Activated T-helper 17 cell treated with anti-CD3 and anti-CD28 coated beads, Interleukin-2, amount 50 U/mL, for 72 hours (primary cell): ENCODE measurements at regions not wholly inside any gene's neighbourhood (a gene's known extent, or its start where the extent isn't known, plus 50 kb on each side); places are given as distances from the start of the nearest gene placed in this dataset.
"Not testable (repeated sequence)": the region's sequence is repeated elsewhere in the genome, so short reads cannot be mapped to it uniquely, and the experiment has no call there.

Experiments used
- ATAC-seq: fragments of 150-1000 bp; cut with Tn5 transposase; replicated peaks from 2 replicates; pipeline ENCODE4 v1.10.0; 2021; ENCODE audit warnings: mild to moderate bottlenecking, moderate library complexity
- H3K27ac Mint-ChIP-seq: one replicate; pipeline ENCODE4 v1.8.0; 2022; ENCODE audit warnings: mixed read lengths
- H3K27me3 Mint-ChIP-seq: one replicate; pipeline ENCODE4 v1.8.0; 2022; ENCODE audit warnings: mixed read lengths
- H3K36me3 Mint-ChIP-seq: one replicate; pipeline ENCODE4 v1.8.0; 2022; ENCODE audit warnings: low read depth, mild to moderate bottlenecking, mixed read lengths
- H3K4me1 Mint-ChIP-seq: one replicate; pipeline ENCODE4 v1.8.0; 2022; ENCODE audit warnings: mixed read lengths
- H3K4me3 Mint-ChIP-seq: one replicate; pipeline ENCODE4 v1.8.0; 2022; ENCODE audit warnings: mild to moderate bottlenecking, mixed read lengths
- H3K9me3 Mint-ChIP-seq: one replicate; pipeline ENCODE4 v1.8.0; 2022; ENCODE audit warnings: mixed read lengths

GRCh38 chr14:30456296-30456695 is 102.7 kb upstream of the G2E3 start:
- ATAC-seq = no peak
- Mint-ChIP-seq H3K4me3 (no peak overlapping the region), H3K36me3 (no peaks in the 10 kb centered on the region), H3K27me3 (peaks cover 15% of the 10 kb centered on the region), H3K4me1 (no peaks in the 10 kb centered on the region), H3K27ac (no peak overlapping the region), H3K9me3 (no peaks in the 10 kb centered on the region)

GRCh38 chr14:30462358-30462757 is 96.6 kb upstream of the G2E3 start:
- no peaks in the 10 kb centered on the region for H3K36me3 Mint-ChIP-seq
- H3K4me1 Mint-ChIP-seq = no peaks in the 10 kb centered on the region
- peaks cover 20% of the 10 kb centered on the region for H3K27me3 Mint-ChIP-seq
- H3K9me3 Mint-ChIP-seq = no peaks in the 10 kb centered on the region
- H3K4me3 Mint-ChIP-seq = no peak overlapping the region
- ATAC-seq = no peak
- no peak overlapping the region for H3K27ac Mint-ChIP-seq

GRCh38 chr14:30464481-30464880 is 94.5 kb upstream of the G2E3 start:
- Mint-ChIP-seq H3K9me3 (no peaks in the 10 kb centered on the region), H3K27ac (no peak overlapping the region), H3K4me1 (no peaks in the 10 kb centered on the region), H3K36me3 (no peaks in the 10 kb centered on the region), H3K27me3 (peaks cover 15% of the 10 kb centered on the region), H3K4me3 (no peak overlapping the region)
- ATAC-seq = no peak

GRCh38 chr14:30468354-30468753 is 90.6 kb upstream of the G2E3 start:
- peaks cover 6% of the 10 kb centered on the region for H3K27me3 Mint-ChIP-seq
- no peaks in the 10 kb centered on the region for H3K9me3 Mint-ChIP-seq
- no peak for ATAC-seq
- no peaks in the 10 kb centered on the region for H3K4me1 Mint-ChIP-seq
- no peaks in the 10 kb centered on the region for H3K36me3 Mint-ChIP-seq
- H3K27ac Mint-ChIP-seq = no peak overlapping the region
- H3K4me3 Mint-ChIP-seq = no peak overlapping the region

- Mint-ChIP-seq H3K27ac (no peak overlapping the region), H3K4me3 (no peak overlapping the region), H3K4me1 (no peaks in the 10 kb centered on the region), H3K9me3 (no peaks in the 10 kb centered on the region), H3K27me3 (peaks cover 3% of the 10 kb centered on the region), H3K36me3 (no peaks in the 10 kb centered on the region)
- ATAC-seq = no peak
Measured at GRCh38 chr14:30471980-30472379, 87.0 kb upstream of the G2E3 start.

- H3K9me3 Mint-ChIP-seq, H3K27ac Mint-ChIP-seq, H3K27me3 Mint-ChIP-seq, ATAC-seq, H3K4me1 Mint-ChIP-seq, H3K4me3 Mint-ChIP-seq, H3K36me3 Mint-ChIP-seq: not testable (repeated sequence)
Measured at GRCh38 chr14:30473846-30474696, 84.9 kb upstream of the G2E3 start.

GRCh38 chr14:30482276-30482675 is 76.7 kb upstream of the G2E3 start:
- no peak for ATAC-seq
- Mint-ChIP-seq H3K4me1 (no peaks in the 10 kb centered on the region), H3K36me3 (no peaks in the 10 kb centered on the region), H3K27ac (no peak overlapping the region), H3K27me3 (peaks cover 18% of the 10 kb centered on the region), H3K4me3 (no peak overlapping the region), H3K9me3 (no peaks in the 10 kb centered on the region)

GRCh38 chr14:30484201-30484600 is 74.8 kb upstream of the G2E3 start:
- no peak for ATAC-seq
- H3K4me3 Mint-ChIP-seq = no peak overlapping the region
- H3K4me1 Mint-ChIP-seq = no peaks in the 10 kb centered on the region
- no peaks in the 10 kb centered on the region for H3K36me3 Mint-ChIP-seq
- no peak overlapping the region for H3K27ac Mint-ChIP-seq
- peaks cover 21% of the 10 kb centered on the region for H3K27me3 Mint-ChIP-seq
- H3K9me3 Mint-ChIP-seq = no peaks in the 10 kb centered on the region

- H3K4me1 Mint-ChIP-seq = no peaks in the 10 kb centered on the region
Measured at GRCh38 chr14:30484976-30485375, 74.0 kb upstream of the G2E3 start.

GRCh38 chr14:30496852-30497251 is 62.1 kb upstream of the G2E3 start:
- Mint-ChIP-seq H3K4me1 (no peaks in the 10 kb centered on the region), H3K36me3 (no peaks in the 10 kb centered on the region)
- no peak for ATAC-seq

More at GRCh38 chr14:30484976-30485375, 74.0 kb upstream of the G2E3 start:
- no peak for ATAC-seq
- Mint-ChIP-seq H3K27me3 (peaks cover 21% of the 10 kb centered on the region), H3K4me3 (no peak overlapping the region), H3K27ac (no peak overlapping the region), H3K36me3 (no peaks in the 10 kb centered on the region), H3K9me3 (no peaks in the 10 kb centered on the region)

GRCh38 chr14:30499358-30499757 is 59.6 kb upstream of the G2E3 start:
- no peak overlapping the region for H3K27ac Mint-ChIP-seq
- H3K4me1 Mint-ChIP-seq = no peaks in the 10 kb centered on the region
- peaks cover 12% of the 10 kb centered on the region for H3K27me3 Mint-ChIP-seq
- no peaks in the 10 kb centered on the region for H3K36me3 Mint-ChIP-seq
- no peak for ATAC-seq
- no peaks in the 10 kb centered on the region for H3K9me3 Mint-ChIP-seq
- H3K4me3 Mint-ChIP-seq = no peak overlapping the region

More at GRCh38 chr14:30496852-30497251, 62.1 kb upstream of the G2E3 start:
- Mint-ChIP-seq H3K27ac (no peak overlapping the region), H3K27me3 (peaks cover 16% of the 10 kb centered on the region), H3K9me3 (no peaks in the 10 kb centered on the region), H3K4me3 (no peak overlapping the region)

GRCh38 chr14:30500222-30500621 is 58.7 kb upstream of the G2E3 start:
- H3K9me3 Mint-ChIP-seq = no peaks in the 10 kb centered on the region
- H3K4me3 Mint-ChIP-seq = no peak overlapping the region
- no peaks in the 10 kb centered on the region for H3K4me1 Mint-ChIP-seq
- no peak overlapping the region for H3K27ac Mint-ChIP-seq
- peaks cover 10% of the 10 kb centered on the region for H3K27me3 Mint-ChIP-seq
- ATAC-seq = no peak
- H3K36me3 Mint-ChIP-seq = no peaks in the 10 kb centered on the region

GRCh38 chr14:30507209-30507608 is 51.7 kb upstream of the G2E3 start:
- Mint-ChIP-seq H3K4me1 (no peaks in the 10 kb centered on the region), H3K27ac (no peak overlapping the region), H3K36me3 (no peaks in the 10 kb centered on the region), H3K4me3 (no peak overlapping the region), H3K27me3 (peaks cover 17% of the 10 kb centered on the region), H3K9me3 (no peaks in the 10 kb centered on the region)
- ATAC-seq = no peak
